OCI-LY7 (cell line): ENCODE measurements at regions not wholly inside any gene's neighbourhood (a gene's known extent, or its start where the extent isn't known, plus 50 kb on each side); places are given as distances from the start of the nearest gene placed in this dataset.
A peak's percentile ranks its signal among the peaks of the same experiment; 100 is the strongest.
"Not testable (repeated sequence)": the region's sequence is repeated elsewhere in the genome, so short reads cannot be mapped to it uniquely, and the experiment has no call there.

Experiments used
- BruUV-seq: library from RNA; stranded (reverse); fragments of 400-500 nt; replicated peaks from 2 replicates; lab custom pipeline; 2021; lab: Mats Ljungman, UMichigan
- CTCF ChIA-PET: fragments of 300-600 bp; sonication (Branson Sonifier 250); formaldehyde crosslinking; loops from one replicate; lab custom pipeline; 2022; ENCODE audit warnings: antibody characterized with exemption; ENCODE audit not compliant: unreplicated experiment; lab: Charles Lee
- POLR2A ChIA-PET: fragments of 300-600 bp; sonication (Branson Sonifier 250); formaldehyde crosslinking; loops from one replicate; lab custom pipeline; 2022; ENCODE audit warnings: antibody characterized with exemption; lab: Charles Lee
- DNase-seq: peaks from one replicate; pipeline ENCODE4 v3.0.0-alpha.2; 2015; ENCODE audit warnings: low spot score
- H2AFZ ChIP-seq: fragments of 200-600 bp; sonication (generic), shearing (Covaris generic); 2 replicates; pipeline ENCODE4 v1.6.1; 2014; ENCODE audit warnings: mild to moderate bottlenecking, antibody characterized with exemption, low read length, moderate library complexity
- H3K27ac ChIP-seq: fragments of 200-600 bp; sonication (generic); 2 replicates; pipeline ENCODE4 v1.5.1; 2014; ENCODE audit warnings: mixed run types, low read depth, mild to moderate bottlenecking, moderate library complexity, low read length, inconsistent platforms; ENCODE audit not compliant: poor library complexity, severe bottlenecking
- H3K36me3 ChIP-seq: fragments of 200-600 bp; sonication (generic); 2 replicates; pipeline ENCODE4 v1.6.1; 2014; ENCODE audit warnings: mild to moderate bottlenecking, antibody characterized with exemption, low read length, moderate library complexity, mixed read lengths; ENCODE audit not compliant: insufficient read depth
- H3K4me1 ChIP-seq: fragments of 200-600 bp; sonication (generic); 2 replicates; pipeline ENCODE4 v1.5.1; 2014; ENCODE audit warnings: mild to moderate bottlenecking, low read length; ENCODE audit not compliant: insufficient read depth, poor library complexity, severe bottlenecking
- H3K4me2 ChIP-seq: fragments of 200-600 bp; sonication (generic); 2 replicates; pipeline ENCODE4 v1.6.1; 2014; ENCODE audit warnings: mild to moderate bottlenecking, low read length
- H3K4me3 ChIP-seq: fragments of 200-600 bp; sonication (generic); 2 replicates; pipeline ENCODE4 v1.5.1; 2014; ENCODE audit warnings: mild to moderate bottlenecking, low read depth, low read length; ENCODE audit not compliant: poor library complexity, severe bottlenecking
- H3K79me2 ChIP-seq: fragments of 200-600 bp; sonication (generic); 2 replicates; pipeline ENCODE4 v1.6.1; 2016; ENCODE audit warnings: low read depth, mild to moderate bottlenecking, low read length, moderate library complexity, mixed read lengths; ENCODE audit not compliant: insufficient read depth
- H3K9me2 ChIP-seq: fragments of 200-600 bp; sonication (generic); 2 replicates; pipeline ENCODE4 v1.6.1; 2016; ENCODE audit warnings: mild to moderate bottlenecking, low read length, mixed read lengths; ENCODE audit not compliant: insufficient read depth
- H3K9me3 ChIP-seq: fragments of 200-600 bp; sonication (generic); 2 replicates; pipeline ENCODE4 v1.6.1; 2014; ENCODE audit warnings: mild to moderate bottlenecking, mixed run types, low read length, mixed read lengths
- H4K20me1 ChIP-seq: fragments of 200-600 bp; sonication (generic); 2 replicates; pipeline ENCODE4 v1.6.1; 2014; ENCODE audit warnings: mild to moderate bottlenecking, antibody characterized with exemption, low read length, moderate library complexity, mixed read lengths; ENCODE audit not compliant: insufficient read depth
- CTCF ChIP-seq: fragments of 200-600 bp; sonication (generic); conservative IDR thresholded peaks from 2 replicates; pipeline ENCODE4 v1.5.1; 2014; ENCODE audit warnings: mild to moderate bottlenecking, antibody characterized with exemption, low read length, moderate library complexity, mixed read lengths
- EZH2phosphoT487 ChIP-seq: fragments of 200-600 bp; sonication (generic); IDR thresholded peaks from 2 replicates; pipeline ENCODE4 v1.6.1; 2018; ENCODE audit warnings: low read depth, borderline replicate concordance, mild to moderate bottlenecking, mixed run types, antibody characterized with exemption, low read length, moderate library complexity, mixed read lengths
- intact Hi-C: fragments of 100-400 bp; cut with micrococcal nuclease; formaldehyde crosslinking; loops from one replicate; pipeline ENCODE4 v1.10.0; 2022; ENCODE audit not compliant: unreplicated experiment

DNA sequence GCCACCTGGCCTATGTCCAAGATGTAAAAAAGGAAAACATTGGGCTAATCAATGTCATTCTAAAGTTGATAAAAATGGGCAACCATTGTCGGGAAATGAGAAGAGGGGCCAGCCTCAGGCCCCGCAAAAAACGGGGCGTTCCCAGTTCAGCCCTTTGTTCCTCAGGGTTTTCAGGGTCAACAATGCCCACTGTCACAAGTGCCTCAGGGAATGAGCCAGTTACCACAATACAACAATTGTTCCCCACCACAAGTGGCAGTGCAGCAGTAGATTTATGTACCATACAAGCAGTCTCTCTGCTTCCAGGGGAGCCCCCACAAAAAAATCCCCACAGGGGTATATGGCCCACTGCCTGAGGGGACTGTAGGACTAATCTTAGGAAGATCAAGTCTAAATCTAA is 112.5 kb downstream of the ZNF486 start:
- intact Hi-C loops: loop anchor here (10.0 kb wide), 1 partner anchor 145 kb away; no protein-coding TSS in a partner anchor
- CTCF ChIA-PET: no interaction called here
- Histone ChIP-seq H3K4me3 (no peak overlapping the region), H3K36me3 (no peaks in the 10 kb centered on the region), H2AFZ (no peak overlapping the region), H3K27ac (no peak overlapping the region), H3K4me2 (no peak overlapping the region), H3K79me2 (no peaks in the 10 kb centered on the region), H3K4me1 (peaks cover 24% of the 10 kb centered on the region), H3K9me3 (no peaks in the 10 kb centered on the region), H3K9me2 (no peaks in the 10 kb centered on the region), H4K20me1 (no peaks in the 10 kb centered on the region)
- no peak for DNase-seq
- POLR2A ChIA-PET: no interaction called here
- TF ChIP-seq CTCF (no peak), EZH2phosphoT487 (no peak)
- BruUV-seq: no TSS peak

DNA sequence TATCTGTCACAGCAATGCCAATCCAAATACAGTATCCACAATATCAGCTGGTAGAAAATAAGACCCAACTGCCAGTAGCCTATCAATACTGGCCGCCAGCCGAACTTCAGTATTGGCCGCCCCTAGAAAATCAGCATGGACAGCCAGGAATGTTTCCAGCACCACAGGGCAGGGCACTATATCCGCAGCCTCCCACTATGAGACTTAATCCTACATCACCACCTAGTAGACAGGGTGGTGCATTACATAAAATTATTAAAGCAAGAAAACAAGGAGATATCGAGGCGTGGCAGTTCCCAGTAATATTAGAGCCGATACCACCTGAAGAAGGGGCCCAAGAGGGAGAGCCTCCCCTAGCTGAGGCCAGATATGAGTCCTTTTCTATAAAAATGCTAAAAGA is 111.3 kb downstream of the ZNF486 start:
- CTCF ChIA-PET: no interaction called here
- H3K4me2 ChIP-seq: no peak overlapping the region
- no TSS peak for BruUV-seq
- no peaks in the 10 kb centered on the region for H3K36me3 ChIP-seq
- TF ChIP-seq CTCF (0 out of 2 replicates have a peak, but pooled peaks have one; percentile 16), EZH2phosphoT487 (no peak)
- no peak overlapping the region for H3K4me3 ChIP-seq
- no peak overlapping the region for H3K27ac ChIP-seq
- no peaks in the 10 kb centered on the region for H3K9me2 ChIP-seq
- intact Hi-C loops: loop anchor here (10.0 kb wide), 1 partner anchor 146 kb away; no protein-coding TSS in a partner anchor
- DNase-seq: no peak
- no peaks in the 10 kb centered on the region for H3K9me3 ChIP-seq
- H2AFZ ChIP-seq: no peak overlapping the region
- H4K20me1 ChIP-seq: no peaks in the 10 kb centered on the region
- H3K79me2 ChIP-seq: no peaks in the 10 kb centered on the region
- peaks cover 36% of the 10 kb centered on the region for H3K4me1 ChIP-seq
- POLR2A ChIA-PET: no interaction called here

DNA sequence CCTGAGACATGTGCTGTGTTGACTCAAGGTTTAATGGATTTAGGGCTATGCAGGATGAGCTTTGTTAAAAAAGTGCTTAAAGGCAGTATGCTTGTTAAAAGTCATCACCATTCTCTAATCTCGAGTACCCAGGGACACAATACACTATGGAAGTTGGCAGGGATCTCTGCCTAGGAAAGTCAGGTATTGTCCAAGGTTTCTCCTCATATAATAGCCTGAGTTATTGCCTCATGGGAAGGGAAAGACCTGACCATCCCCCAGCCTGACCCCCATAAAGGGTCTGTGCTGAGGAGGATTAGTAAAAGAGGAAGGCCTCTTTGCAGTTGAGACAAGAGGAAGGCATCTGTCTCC is 109.7 kb downstream of the ZNF486 start:
- H3K9me2 ChIP-seq, H3K4me3 ChIP-seq, H4K20me1 ChIP-seq, CTCF ChIA-PET, H3K79me2 ChIP-seq, H3K36me3 ChIP-seq, DNase-seq, POLR2A ChIA-PET, H3K4me2 ChIP-seq, BruUV-seq, H3K27ac ChIP-seq, H3K9me3 ChIP-seq: not testable (repeated sequence)
- intact Hi-C loops: loop anchor here (10.0 kb wide), 1 partner anchor 148 kb away; no protein-coding TSS in a partner anchor
- Histone ChIP-seq H3K4me1 (peaks cover 52% of the 10 kb centered on the region), H2AFZ (peak overlapping the region; percentile 80; the same call in 1 of the 2 replicates)
